ENCODE measurements at regions not wholly inside any gene's neighbourhood (a gene's known extent, or its start where the extent isn't known, plus 50 kb on each side); places are given as distances from the start of the nearest gene placed in this dataset.

GRCh38 chr10:4051641-4052151 lies 266.7 kb upstream of the KLF6 start:
- TF ChIP-seq CTCF (IDR thresholded peaks at IDR 0.05; ENCODE audit: low read depth, low read length): no peak
- no peak for DNase-seq (ENCODE audit: extremely low read depth, low read depth)

DNA sequence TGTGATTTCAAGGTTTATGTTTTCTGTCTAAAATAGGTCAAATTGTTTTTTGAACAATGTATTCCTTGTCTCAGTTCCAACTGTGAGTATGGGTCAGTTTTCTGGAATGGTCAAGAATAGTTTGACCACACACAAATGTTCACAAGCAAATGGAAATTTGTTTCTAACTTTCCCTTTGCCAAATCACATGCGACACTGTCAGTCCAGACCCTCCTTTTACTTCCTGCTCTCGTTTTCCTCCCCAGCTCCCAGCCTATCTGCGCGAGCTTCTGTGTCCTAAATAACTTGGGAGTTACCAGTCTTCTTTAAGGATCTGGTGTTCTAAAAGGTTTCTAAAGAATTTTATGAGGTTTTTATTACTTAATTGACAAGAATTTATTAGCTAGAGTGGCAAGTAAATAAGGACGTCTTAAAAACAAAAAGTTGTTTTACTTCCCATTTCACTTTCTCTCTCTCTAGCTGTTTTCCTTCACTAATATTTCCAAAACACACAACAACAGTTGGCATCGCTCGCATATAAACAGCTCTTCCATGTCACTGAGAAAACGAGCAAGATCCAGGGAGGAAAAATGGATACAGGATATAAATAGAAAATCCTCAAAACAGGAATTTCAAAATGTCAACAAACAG lies 266.1 kb upstream of the KLF6 start:
- TF ChIP-seq CTCF (IDR thresholded peaks at IDR 0.05; ENCODE audit: low read depth, low read length): no peak

GRCh38 chr10:4050061-4050460 lies 265.1 kb upstream of the KLF6 start:
- TF ChIP-seq CTCF (IDR thresholded peaks at IDR 0.05; ENCODE audit: low read depth, low read length): no peak

More for the DNA sequence above, 266.1 kb upstream of the KLF6 start:
- DNase-seq (ENCODE audit: extremely low read depth, low read depth): no peak

GRCh38 chr10:4049348-4049747 lies 264.3 kb upstream of the KLF6 start:
- no peak for DNase-seq (ENCODE audit: extremely low read depth, low read depth)
- TF ChIP-seq CTCF (IDR thresholded peaks at IDR 0.05; ENCODE audit: low read depth, low read length): no peak

More at GRCh38 chr10:4050061-4050460, 265.1 kb upstream of the KLF6 start:
- no peak for DNase-seq (ENCODE audit: extremely low read depth, low read depth)

GRCh38 chr10:4048236-4048864 lies 263.3 kb upstream of the KLF6 start:
- no peak for DNase-seq (ENCODE audit: extremely low read depth, low read depth)

GRCh38 chr10:4046712-4047354 lies 261.8 kb upstream of the KLF6 start:
- no peak for TF ChIP-seq CTCF (IDR thresholded peaks at IDR 0.05; ENCODE audit: low read depth, low read length)
- DNase-seq (ENCODE audit: extremely low read depth, low read depth): no peak

More at GRCh38 chr10:4048236-4048864, 263.3 kb upstream of the KLF6 start:
- TF ChIP-seq CTCF (IDR thresholded peaks at IDR 0.05; ENCODE audit: low read depth, low read length): no peak

- no peak for TF ChIP-seq CTCF (IDR thresholded peaks at IDR 0.05; ENCODE audit: low read depth, low read length)
These were observed 261.0 kb upstream of the KLF6 start for GRCh38 chr10:4046030-4046429.

More at GRCh38 chr10:4046030-4046429, 261.0 kb upstream of the KLF6 start:
- no peak for DNase-seq (ENCODE audit: extremely low read depth, low read depth)

Data from AG09319 (cell line).